ENCODE measurements at regions not wholly inside any gene's neighbourhood (a gene's known extent, or its start where the extent isn't known, plus 50 kb on each side); places are given as distances from the start of the nearest gene placed in this dataset.
"Not testable (repeated sequence)": the region's sequence is repeated elsewhere in the genome, so short reads cannot be mapped to it uniquely, and the experiment has no call there.

GRCh38 chr10:30682377-30683199 is 53.0 kb upstream of the LYZL2 start:
- H3K4me3 ChIP-seq (ENCODE audit: low read length in 2 of 2); H3K27me3 ChIP-seq (ENCODE audit: control insufficient read depth in 1 of 2, insufficient read depth in 2 of 2, low read length in 1 of 2); intact Hi-C loops (cut with DNase I); H3K27ac ChIP-seq (ENCODE audit: low read depth in 1 of 2, low read length in 2 of 2); H3K9me3 ChIP-seq (ENCODE audit: control insufficient read depth, low read length); DNase-seq; H3K36me3 ChIP-seq (ENCODE audit: control insufficient read depth in 1 of 2, insufficient read depth in 2 of 2, low read length in 1 of 2); H3K4me1 ChIP-seq (ENCODE audit: control insufficient read depth in 1 of 2, insufficient read depth in 2 of 2, low read length in 2 of 2): not testable (repeated sequence)
- WGBS, 2 donors = 54 to 56% methylated on average over 9 of the region's 9 CpGs
- peak; percentile 79 for ATAC-seq (ENCODE audit: low FRiP score)

GRCh38 chr10:30680908-30681307 is 51.4 kb upstream of the LYZL2 start:
- no peaks in the 10 kb centered on the region for H3K27me3 ChIP-seq (ENCODE audit: control insufficient read depth in 1 of 2, insufficient read depth in 2 of 2, low read length in 1 of 2)
- no peak for DNase-seq
- no peaks in the 10 kb centered on the region for H3K4me1 ChIP-seq (ENCODE audit: control insufficient read depth in 1 of 2, insufficient read depth in 2 of 2, low read length in 2 of 2)
- H3K9me3 ChIP-seq (ENCODE audit: control insufficient read depth, low read length) = no peaks in the 10 kb centered on the region
- intact Hi-C loops (cut with DNase I) = no loop called here
- H3K4me3 ChIP-seq (ENCODE audit: low read length in 2 of 2) = no peak overlapping the region
- H3K36me3 ChIP-seq (ENCODE audit: control insufficient read depth in 1 of 2, insufficient read depth in 2 of 2, low read length in 1 of 2) = no peaks in the 10 kb centered on the region
- ATAC-seq (ENCODE audit: low FRiP score) = no peak
- WGBS, 2 donors = 59 to 76% methylated on average over 1 of the region's 1 CpG
- H3K27ac ChIP-seq (ENCODE audit: low read depth in 1 of 2, low read length in 2 of 2) = no peak overlapping the region
